Ishikawa (cell line): ENCODE measurements at regions not wholly inside any gene's neighbourhood (a gene's known extent, or its start where the extent isn't known, plus 50 kb on each side); places are given as distances from the start of the nearest gene placed in this dataset.

Experiments used
- CEBPB ChIP-seq: IDR thresholded peaks from 2 replicates; pipeline ENCODE4 v1.6.1; 2012
- CREB1 ChIP-seq: IDR thresholded peaks from 2 replicates; pipeline ENCODE4 v1.6.1; 2012; ENCODE audit warnings: low read depth
- EGR1 ChIP-seq: IDR thresholded peaks from 2 replicates; pipeline ENCODE4 v1.6.1; 2012
- EP300 ChIP-seq: IDR thresholded peaks from 2 replicates; pipeline ENCODE4 v1.6.1; 2012; ENCODE audit warnings: borderline replicate concordance
- FOXM1 ChIP-seq: IDR thresholded peaks from 2 replicates; pipeline ENCODE4 v1.6.1; 2012; ENCODE audit warnings: low read depth, borderline replicate concordance
- MAX ChIP-seq: IDR thresholded peaks from 2 replicates; pipeline ENCODE4 v1.6.1; 2012
- NFIC ChIP-seq: IDR thresholded peaks from 2 replicates; pipeline ENCODE4 v1.6.1; 2012
- RAD21 ChIP-seq: IDR thresholded peaks from 2 replicates; pipeline ENCODE4 v1.6.1; 2012; ENCODE audit warnings: low read depth
- REST ChIP-seq: IDR thresholded peaks from 2 replicates; pipeline ENCODE4 v1.6.1; 2012; ENCODE audit warnings: low read depth, mild to moderate bottlenecking
- TAF1 ChIP-seq: IDR thresholded peaks from 2 replicates; pipeline ENCODE4 v1.6.1; 2012; ENCODE audit warnings: low read depth, mild to moderate bottlenecking
- TCF12 ChIP-seq: IDR thresholded peaks from 2 replicates; pipeline ENCODE4 v1.6.1; 2012; ENCODE audit warnings: low read depth
- TEAD4 ChIP-seq: IDR thresholded peaks from 2 replicates; pipeline ENCODE4 v1.6.1; 2012
- USF1 ChIP-seq: IDR thresholded peaks from 2 replicates; pipeline ENCODE4 v1.6.1; 2012
- YY1 ChIP-seq: IDR thresholded peaks from 2 replicates; pipeline ENCODE4 v1.6.1; 2012; ENCODE audit warnings: low read depth
- ZBTB7A ChIP-seq: IDR thresholded peaks from 2 replicates; pipeline ENCODE4 v1.6.1; 2012; ENCODE audit warnings: low read depth

DNA sequence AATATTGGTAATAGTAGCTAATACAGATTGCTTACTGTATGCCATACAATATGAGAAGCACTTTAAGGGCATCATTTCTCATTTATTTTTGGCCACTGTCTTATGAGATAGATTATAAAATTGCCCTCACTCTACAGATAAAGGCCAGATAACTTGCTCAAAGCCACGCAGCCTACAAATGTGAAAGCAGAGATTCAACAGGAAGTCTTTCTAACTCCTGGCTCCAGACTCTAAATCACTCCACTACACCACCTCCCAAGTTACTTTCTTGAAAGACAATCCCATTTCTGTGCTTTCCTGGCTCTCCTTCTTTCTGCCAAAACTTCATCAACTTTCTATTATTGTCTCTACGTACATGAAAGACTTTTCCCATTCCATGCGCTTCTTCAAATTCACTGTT is 194.7 kb downstream of the FBXO8 start:
- TF ChIP-seq TAF1 (no peak), EGR1 (no peak), CEBPB (no peak), CREB1 (no peak), RAD21 (no peak), NFIC (no peak), ZBTB7A (no peak), YY1 (no peak), EP300 (no peak), TEAD4 (no peak), TCF12 (no peak), FOXM1 (no peak), USF1 (no peak), MAX (no peak), REST (no peak)

DNA sequence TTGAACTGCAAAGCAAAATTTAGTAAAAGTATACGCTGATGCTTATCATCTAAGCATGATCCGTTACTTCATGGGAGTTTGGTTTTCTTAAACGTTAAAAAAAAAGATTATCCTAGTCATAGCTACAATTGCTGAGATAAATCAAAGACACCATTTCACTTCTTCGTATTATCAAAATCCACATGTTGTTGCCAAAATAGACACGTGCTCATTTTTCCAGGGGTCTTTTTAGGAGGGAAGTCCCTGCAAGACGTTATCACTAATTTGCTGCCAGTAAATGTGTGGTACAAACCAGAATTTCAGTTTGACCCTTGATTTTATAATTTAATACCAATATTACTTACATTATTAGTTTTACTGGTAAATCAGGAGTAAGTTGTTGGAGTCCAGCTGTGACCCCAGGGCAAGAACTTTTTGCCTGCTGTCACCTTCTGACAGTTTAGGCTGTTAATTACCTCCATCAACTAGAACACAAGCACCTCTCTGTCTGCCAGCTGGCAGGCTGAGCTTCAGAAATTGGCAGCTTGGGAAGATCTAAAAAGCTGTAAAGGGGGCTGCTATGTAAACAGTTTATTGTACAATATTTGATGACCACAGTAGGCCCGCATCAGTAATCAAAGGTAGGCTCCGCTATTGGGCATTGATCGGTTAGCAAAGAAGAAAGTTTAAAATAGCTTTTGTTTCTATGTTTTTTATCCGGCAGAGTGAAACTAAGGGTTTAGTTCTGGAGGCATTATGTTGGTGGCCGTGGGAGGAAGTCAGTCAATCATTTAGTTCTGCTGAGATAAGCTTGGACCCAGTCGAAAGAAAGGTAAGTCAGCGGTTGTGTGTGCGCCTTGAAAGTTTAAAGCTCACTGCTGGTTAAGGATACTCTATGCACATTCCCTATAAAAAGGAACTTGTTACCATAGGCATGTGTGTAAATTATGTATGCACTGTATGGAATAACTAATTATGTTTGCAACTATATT is 196.4 kb downstream of the FBXO8 start:
- TF ChIP-seq NFIC (no peak), YY1 (no peak), TEAD4 (no peak), EP300 (no peak), FOXM1 (no peak), EGR1 (no peak), RAD21 (no peak), TAF1 (no peak), TCF12 (no peak)

DNA sequence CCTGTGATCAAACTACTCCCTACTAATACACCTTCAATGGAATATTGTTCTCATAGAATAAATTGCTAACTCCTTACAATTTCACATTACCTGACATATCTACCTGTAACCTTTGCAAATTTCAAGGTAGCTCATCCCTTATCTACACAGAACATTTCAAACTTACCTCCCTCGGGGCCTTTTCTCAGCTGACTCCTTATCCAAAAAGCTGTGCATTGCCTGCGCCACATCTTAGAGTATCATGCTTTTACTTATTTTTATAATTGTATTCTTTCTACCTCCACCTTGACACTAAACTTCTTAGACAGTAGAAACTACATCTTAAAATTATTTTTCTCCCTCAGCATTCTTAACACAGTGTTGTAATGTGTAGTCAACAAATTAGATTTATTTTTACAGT is 198.5 kb downstream of the FBXO8 start:
- TF ChIP-seq ZBTB7A = no peak
- no peak for TF ChIP-seq EGR1
- no peak for TF ChIP-seq TEAD4
- no peak for TF ChIP-seq EP300
- no peak for TF ChIP-seq YY1
- no peak for TF ChIP-seq TAF1
- no peak for TF ChIP-seq REST
- no peak for TF ChIP-seq MAX
- no peak for TF ChIP-seq CREB1

- TF ChIP-seq REST = no peak
- TF ChIP-seq USF1 = no peak
- no peak for TF ChIP-seq CREB1
- no peak for TF ChIP-seq ZBTB7A
These were observed 198.9 kb downstream of the FBXO8 start for GRCh38 chr4:174084542-174084941.

GRCh38 chr4:174080361-174080760 is 203.1 kb downstream of the FBXO8 start:
- TF ChIP-seq CEBPB (no peak), FOXM1 (no peak), ZBTB7A (no peak), YY1 (no peak), RAD21 (no peak), CREB1 (no peak), NFIC (no peak), TEAD4 (no peak)
